SK-N-SH (cell line): ENCODE measurements at regions not wholly inside any gene's neighbourhood (a gene's known extent, or its start where the extent isn't known, plus 50 kb on each side); places are given as distances from the start of the nearest gene placed in this dataset.

Source experiments
- CTCF ChIA-PET: fragments of 300-600, 350-600 bp; formaldehyde crosslinking; extraction: SDS; loops from one replicate; lab custom pipeline; 2021; lab: Yijun Ruan, JAX
- POLR2A ChIA-PET: fragments of 350-600 bp; sonication (Branson Sonifier 250); formaldehyde crosslinking; extraction: SDS; loops from one replicate; lab custom pipeline; 2020; ENCODE audit warnings: antibody characterized with exemption, inconsistent platforms; lab: Yijun Ruan, JAX
- DNase-seq: peaks from one replicate; pipeline ENCODE4 v3.0.0; 2012
- H2AFZ ChIP-seq: fragments of 200-600 bp; sonication (generic); 2 replicates; pipeline ENCODE4 v1.8.1; 2016; ENCODE audit warnings: antibody characterized with exemption, mild to moderate bottlenecking, low read depth
- H3F3A ChIP-seq: fragments of 200-600 bp; sonication (generic); replicated peaks from 2 replicates; pipeline ENCODE3; 2016; ENCODE audit warnings: antibody characterized with exemption, mild to moderate bottlenecking; ENCODE audit not compliant: insufficient read depth
- H3K27ac ChIP-seq, 2 experiments: fragments of 200-500 bp in 1 of 2; fragments of 200-600 bp in 1 of 2; sonication (Bioruptor generic) in 1 of 2; sonication (generic), shearing (Covaris generic) in 1 of 2; 2 replicates each; pipeline versions ENCODE4 v1.5.1 to v1.6.1; 2014 to 2016; ENCODE audit warnings: low read depth in 2 of 2, inconsistent platforms in 1 of 2, low read length in 1 of 2, mild to moderate bottlenecking in 1 of 2, mixed read lengths in 1 of 2
- H3K27me3 ChIP-seq: fragments of 200-600 bp; sonication (generic), shearing (Covaris generic); 2 replicates; pipeline ENCODE4 v1.6.1; 2016; ENCODE audit warnings: mixed run types; ENCODE audit not compliant: insufficient read depth
- H3K36me3 ChIP-seq, 2 experiments: fragments of 200-500 bp in 1 of 2; fragments of 200-600 bp in 1 of 2; sonication (Bioruptor generic) in 1 of 2; sonication (generic) in 1 of 2; replicated peaks in 1 of 2; 2 replicates each; pipeline versions ENCODE3 to v1.5.1; 2014 to 2016; ENCODE audit warnings: low read length in 1 of 2, mild to moderate bottlenecking in 1 of 2; ENCODE audit not compliant: insufficient read depth in 2 of 2, control insufficient read depth in 1 of 2
- H3K4me1 ChIP-seq, 2 experiments: fragments of 200-500 bp in 1 of 2; fragments of 200-600 bp in 1 of 2; sonication (Bioruptor generic) in 1 of 2; sonication (generic), shearing (Covaris generic) in 1 of 2; 2 replicates each; pipeline versions ENCODE4 v1.5.1 to v1.6.1; 2014 to 2016; ENCODE audit warnings: low read depth in 1 of 2, low read length in 1 of 2, mixed run types in 1 of 2; ENCODE audit not compliant: insufficient read depth in 2 of 2, control insufficient read depth in 1 of 2
- H3K4me2 ChIP-seq: fragments of 200-600 bp; sonication (generic), shearing (Covaris generic); 2 replicates; pipeline ENCODE4 v1.6.1; 2017; ENCODE audit warnings: mixed run types
- H3K4me3 ChIP-seq, 2 experiments: fragments of 200-500 bp in 1 of 2; fragments of 200-600 bp in 1 of 2; sonication (Bioruptor generic) in 1 of 2; sonication (generic), shearing (Covaris generic) in 1 of 2; 2 replicates each; pipeline versions ENCODE4 v1.5.1 to v1.8.1; 2014 to 2016; ENCODE audit warnings: low read depth in 2 of 2, inconsistent platforms in 1 of 2, low read length in 1 of 2, mild to moderate bottlenecking in 1 of 2, mixed read lengths in 1 of 2, moderate library complexity in 1 of 2
- H3K79me2 ChIP-seq: fragments of 200-600 bp; sonication (generic); 2 replicates; pipeline ENCODE4 v1.8.1; 2017; ENCODE audit warnings: mild to moderate bottlenecking; ENCODE audit not compliant: insufficient read depth
- H3K9ac ChIP-seq: fragments of 200-600 bp; sonication (generic); 2 replicates; pipeline ENCODE4 v1.6.1; 2017; ENCODE audit warnings: mixed run types
- H3K9me2 ChIP-seq: fragments of 200-600 bp; sonication (generic); 2 replicates; pipeline ENCODE4 v1.6.1; 2017; ENCODE audit warnings: mixed run types
- H3K9me3 ChIP-seq: fragments of 200-600 bp; sonication (generic); 2 replicates; pipeline ENCODE4 v1.6.1; 2017; ENCODE audit warnings: mixed run types, mild to moderate bottlenecking, moderate library complexity
- H4K20me1 ChIP-seq: fragments of 200-600 bp; sonication (generic); 2 replicates; pipeline ENCODE4 v1.6.1; 2017; ENCODE audit warnings: mild to moderate bottlenecking, mixed run types; ENCODE audit not compliant: insufficient read depth
- EP300 ChIP-seq, 2 experiments: IDR thresholded peaks; 2 replicates each; pipeline versions ENCODE4 v1.4.0 to v1.6.1; 2012; ENCODE audit warnings: borderline replicate concordance in 1 of 2, low read depth in 1 of 2, low read length in 1 of 2
- EZH2phosphoT487 ChIP-seq: fragments of 200-600 bp; sonication (generic); IDR thresholded peaks from 2 replicates; pipeline ENCODE4 v1.6.1; 2017; ENCODE audit warnings: low read depth, mixed run types, mild to moderate bottlenecking, antibody characterized with exemption, moderate library complexity, borderline replicate concordance
- FOSL2 ChIP-seq: IDR thresholded peaks from 2 replicates; pipeline ENCODE4 v1.4.0; 2012; ENCODE audit warnings: low read depth, mild to moderate bottlenecking, moderate library complexity, borderline replicate concordance
- FOXJ3 ChIP-seq: sonication (generic); formaldehyde crosslinking; IDR thresholded peaks from 2 replicates; pipeline ENCODE4 v1.5.1; 2020; ENCODE audit warnings: mild to moderate bottlenecking, missing genetic modification reagents
- FOXM1 ChIP-seq: IDR thresholded peaks from 2 replicates; pipeline ENCODE4 v1.4.0; 2012; ENCODE audit warnings: low read depth, mild to moderate bottlenecking
- GABPA ChIP-seq: IDR thresholded peaks from 2 replicates; pipeline ENCODE4 v1.4.0; 2012; ENCODE audit warnings: low read depth, mild to moderate bottlenecking
- GATA2 ChIP-seq: sonication (generic); formaldehyde crosslinking; IDR thresholded peaks from 2 replicates; pipeline ENCODE4 v1.5.0; 2020; ENCODE audit warnings: mild to moderate bottlenecking, missing genetic modification reagents
- NRF1 ChIP-seq: IDR thresholded peaks from 2 replicates; pipeline ENCODE4 v1.6.1; 2012; ENCODE audit warnings: low read depth, mild to moderate bottlenecking, low read length
- RAD21 ChIP-seq: IDR thresholded peaks from 2 replicates; pipeline ENCODE4 v1.6.1; 2012; ENCODE audit warnings: mild to moderate bottlenecking, low read length
- RCOR1 ChIP-seq: fragments of 150-350 bp; IDR thresholded peaks from 2 replicates; pipeline ENCODE4 v1.6.1; 2017; ENCODE audit warnings: antibody characterized with exemption, low read length
- RFX5 ChIP-seq: IDR thresholded peaks from 2 replicates; pipeline ENCODE4 v1.6.1; 2012; ENCODE audit warnings: mild to moderate bottlenecking, improper control_type of control experiment, low read length
- SIN3A ChIP-seq: IDR thresholded peaks from 2 replicates; pipeline ENCODE4 v1.6.1; 2012; ENCODE audit warnings: low read depth, mild to moderate bottlenecking, low read length, moderate library complexity, borderline replicate concordance
- SMC3 ChIP-seq: IDR thresholded peaks from 2 replicates; pipeline ENCODE4 v1.6.1; 2012; ENCODE audit warnings: low read depth, low read length, improper control_type of control experiment
- TEAD4 ChIP-seq: IDR thresholded peaks from 2 replicates; pipeline ENCODE4 v1.4.0; 2012; ENCODE audit warnings: mild to moderate bottlenecking, borderline replicate concordance; ENCODE audit not compliant: insufficient read depth
- WGBS: methylation state at CpG from one replicate; pipeline ENCODE4 v1.1.6; 2017; ENCODE audit warnings: low lambda C conversion rate; 5-methylcytosine and 5-hydroxymethylcytosine counted together
- TF ChIP-seq, protein P1 (sequence below): IDR thresholded peaks from 2 replicates; pipeline ENCODE4 v1.4.0; 2012; ENCODE audit warnings: low read depth, borderline replicate concordance
- TF ChIP-seq, protein P2 (sequence below): IDR thresholded peaks from 2 replicates; pipeline ENCODE4 v1.4.0; 2012; ENCODE audit warnings: low read depth, borderline replicate concordance
- TF ChIP-seq, protein P3 (sequence below): IDR thresholded peaks from 2 replicates; pipeline ENCODE4 v1.6.1; 2012; ENCODE audit warnings: mild to moderate bottlenecking, low read depth, low read length, moderate library complexity
- TF ChIP-seq, protein P4 (sequence below): fragments of 150-350 bp; IDR thresholded peaks from 2 replicates; pipeline ENCODE4 v1.6.1; 2017; ENCODE audit warnings: antibody characterized with exemption, low read length, low read depth, borderline replicate concordance

DNA sequence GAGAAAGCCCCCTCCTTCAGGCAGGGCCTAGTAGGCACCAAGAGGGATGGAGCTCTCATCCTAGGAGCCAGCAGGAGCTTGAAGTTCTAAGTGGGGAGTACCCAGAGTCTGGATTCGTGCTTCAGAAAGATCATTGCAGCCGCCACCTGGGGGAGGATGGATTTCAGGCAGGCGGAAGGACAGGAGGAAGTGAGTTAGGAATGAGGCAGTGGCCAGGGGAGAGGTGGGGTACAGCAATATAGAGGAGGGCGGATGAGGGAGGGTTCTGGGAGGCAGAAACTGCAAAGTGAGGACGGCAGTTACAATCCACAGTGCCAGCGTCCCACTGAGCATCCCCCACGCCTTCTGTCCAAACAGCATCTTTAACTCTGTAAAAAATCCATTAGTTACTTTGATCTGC, 65.2 kb upstream of the LINGO1 start:
- Histone ChIP-seq H3K79me2 (no peaks in the 10 kb centered on the region), H3K36me3 (no peaks in the 10 kb centered on the region)
- TF ChIP-seq RCOR1 (no peak), EZH2phosphoT487 (no peak), NRF1 (no peak)
- TF ChIP-seq, all 33 proteins: peak for 0
- H3K9me2 ChIP-seq, result no peaks in the 10 kb centered on the region
- CTCF ChIA-PET, result no interaction called here
- no peak overlapping the region for H2AFZ ChIP-seq
- H3K4me3 ChIP-seq, result no peak overlapping the region
- H3K4me1 ChIP-seq, result peaks cover 0 to 8% of the 10 kb centered on the region in 2 experiments; a peak in 1 of 4 replicates
- peaks cover 37% of the 10 kb centered on the region; the same call in 1 of the 2 replicates for H3K27me3 ChIP-seq
- no peak overlapping the region for H3K9ac ChIP-seq
- no peak overlapping the region for H3K4me2 ChIP-seq
- no peaks in the 10 kb centered on the region for H4K20me1 ChIP-seq
- 67% methylated on average over 7 of the region's 7 CpGs for WGBS
- no peaks in the 10 kb centered on the region for H3F3A ChIP-seq
- H3K27ac ChIP-seq, result no peak overlapping the region
- DNase-seq, result no peak
- POLR2A ChIA-PET, result no interaction called here
- H3K9me3 ChIP-seq, result no peaks in the 10 kb centered on the region

DNA sequence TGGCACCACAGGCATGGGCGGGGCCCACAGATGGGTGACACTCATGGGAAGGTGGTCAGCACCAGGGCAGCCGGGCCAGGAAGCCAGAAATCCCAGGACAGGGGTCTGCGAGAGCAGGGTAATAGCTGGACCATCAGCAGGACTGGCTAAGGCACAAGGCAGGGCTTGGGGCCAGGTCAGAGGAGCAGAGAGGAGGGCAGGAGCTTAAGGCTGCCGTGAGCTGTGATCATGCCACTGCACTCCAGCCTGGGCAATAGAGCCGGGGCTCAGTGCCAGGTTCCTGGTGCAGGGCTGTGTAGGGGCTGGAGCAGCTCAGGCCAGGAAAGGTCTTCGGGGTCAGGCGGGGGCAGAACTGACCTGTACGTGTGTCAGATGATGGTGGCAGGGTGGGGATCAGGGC, 64.2 kb upstream of the LINGO1 start:
- Histone ChIP-seq H3K4me1 (peaks cover 0 to 8% of the 10 kb centered on the region in 2 experiments; a peak in 1 of 4 replicates), H3K9me3 (no peaks in the 10 kb centered on the region), H3K9ac (no peak overlapping the region), H3K27ac (no peak overlapping the region), H3K4me2 (no peak overlapping the region), H3K9me2 (no peaks in the 10 kb centered on the region), H4K20me1 (no peaks in the 10 kb centered on the region), H3K79me2 (no peaks in the 10 kb centered on the region), H3K27me3 (peaks cover 43% of the 10 kb centered on the region; the same call in 1 of the 2 replicates), H3K4me3 (no peak overlapping the region), H3F3A (no peaks in the 10 kb centered on the region), H3K36me3 (no peaks in the 10 kb centered on the region), H2AFZ (no peak overlapping the region)
- DNase-seq, result no peak
- 61% methylated on average over 7 of the region's 8 CpGs for WGBS
- no peak for TF ChIP-seq GABPA
- TF ChIP-seq FOSL2, result no peak
- no peak for TF ChIP-seq GATA2 (CRISPR knock-in tag)
- TF ChIP-seq, protein P1, sequence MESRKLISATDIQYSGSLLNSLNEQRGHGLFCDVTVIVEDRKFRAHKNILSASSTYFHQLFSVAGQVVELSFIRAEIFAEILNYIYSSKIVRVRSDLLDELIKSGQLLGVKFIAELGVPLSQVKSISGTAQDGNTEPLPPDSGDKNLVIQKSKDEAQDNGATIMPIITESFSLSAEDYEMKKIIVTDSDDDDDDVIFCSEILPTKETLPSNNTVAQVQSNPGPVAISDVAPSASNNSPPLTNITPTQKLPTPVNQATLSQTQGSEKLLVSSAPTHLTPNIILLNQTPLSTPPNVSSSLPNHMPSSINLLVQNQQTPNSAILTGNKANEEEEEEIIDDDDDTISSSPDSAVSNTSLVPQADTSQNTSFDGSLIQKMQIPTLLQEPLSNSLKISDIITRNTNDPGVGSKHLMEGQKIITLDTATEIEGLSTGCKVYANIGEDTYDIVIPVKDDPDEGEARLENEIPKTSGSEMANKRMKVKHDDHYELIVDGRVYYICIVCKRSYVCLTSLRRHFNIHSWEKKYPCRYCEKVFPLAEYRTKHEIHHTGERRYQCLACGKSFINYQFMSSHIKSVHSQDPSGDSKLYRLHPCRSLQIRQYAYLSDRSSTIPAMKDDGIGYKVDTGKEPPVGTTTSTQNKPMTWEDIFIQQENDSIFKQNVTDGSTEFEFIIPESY, result no peak
- TF ChIP-seq RAD21, result no peak
- TF ChIP-seq, protein P2, sequence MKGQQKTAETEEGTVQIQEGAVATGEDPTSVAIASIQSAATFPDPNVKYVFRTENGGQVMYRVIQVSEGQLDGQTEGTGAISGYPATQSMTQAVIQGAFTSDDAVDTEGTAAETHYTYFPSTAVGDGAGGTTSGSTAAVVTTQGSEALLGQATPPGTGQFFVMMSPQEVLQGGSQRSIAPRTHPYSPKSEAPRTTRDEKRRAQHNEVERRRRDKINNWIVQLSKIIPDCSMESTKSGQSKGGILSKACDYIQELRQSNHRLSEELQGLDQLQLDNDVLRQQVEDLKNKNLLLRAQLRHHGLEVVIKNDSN, result no peak
- no peak for TF ChIP-seq EP300 (IDR thresholded peaks at IDR 0.05; ENCODE audit: borderline replicate concordance in 1 of 2, low read depth in 1 of 2, low read length in 1 of 2)
- TF ChIP-seq RFX5, result no peak
- no peak for TF ChIP-seq TEAD4
- TF ChIP-seq SIN3A, result no peak
- TF ChIP-seq EZH2phosphoT487, result no peak
- TF ChIP-seq, protein P3, sequence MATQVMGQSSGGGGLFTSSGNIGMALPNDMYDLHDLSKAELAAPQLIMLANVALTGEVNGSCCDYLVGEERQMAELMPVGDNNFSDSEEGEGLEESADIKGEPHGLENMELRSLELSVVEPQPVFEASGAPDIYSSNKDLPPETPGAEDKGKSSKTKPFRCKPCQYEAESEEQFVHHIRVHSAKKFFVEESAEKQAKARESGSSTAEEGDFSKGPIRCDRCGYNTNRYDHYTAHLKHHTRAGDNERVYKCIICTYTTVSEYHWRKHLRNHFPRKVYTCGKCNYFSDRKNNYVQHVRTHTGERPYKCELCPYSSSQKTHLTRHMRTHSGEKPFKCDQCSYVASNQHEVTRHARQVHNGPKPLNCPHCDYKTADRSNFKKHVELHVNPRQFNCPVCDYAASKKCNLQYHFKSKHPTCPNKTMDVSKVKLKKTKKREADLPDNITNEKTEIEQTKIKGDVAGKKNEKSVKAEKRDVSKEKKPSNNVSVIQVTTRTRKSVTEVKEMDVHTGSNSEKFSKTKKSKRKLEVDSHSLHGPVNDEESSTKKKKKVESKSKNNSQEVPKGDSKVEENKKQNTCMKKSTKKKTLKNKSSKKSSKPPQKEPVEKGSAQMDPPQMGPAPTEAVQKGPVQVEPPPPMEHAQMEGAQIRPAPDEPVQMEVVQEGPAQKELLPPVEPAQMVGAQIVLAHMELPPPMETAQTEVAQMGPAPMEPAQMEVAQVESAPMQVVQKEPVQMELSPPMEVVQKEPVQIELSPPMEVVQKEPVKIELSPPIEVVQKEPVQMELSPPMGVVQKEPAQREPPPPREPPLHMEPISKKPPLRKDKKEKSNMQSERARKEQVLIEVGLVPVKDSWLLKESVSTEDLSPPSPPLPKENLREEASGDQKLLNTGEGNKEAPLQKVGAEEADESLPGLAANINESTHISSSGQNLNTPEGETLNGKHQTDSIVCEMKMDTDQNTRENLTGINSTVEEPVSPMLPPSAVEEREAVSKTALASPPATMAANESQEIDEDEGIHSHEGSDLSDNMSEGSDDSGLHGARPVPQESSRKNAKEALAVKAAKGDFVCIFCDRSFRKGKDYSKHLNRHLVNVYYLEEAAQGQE, result no peak
- TF ChIP-seq, protein P4, sequence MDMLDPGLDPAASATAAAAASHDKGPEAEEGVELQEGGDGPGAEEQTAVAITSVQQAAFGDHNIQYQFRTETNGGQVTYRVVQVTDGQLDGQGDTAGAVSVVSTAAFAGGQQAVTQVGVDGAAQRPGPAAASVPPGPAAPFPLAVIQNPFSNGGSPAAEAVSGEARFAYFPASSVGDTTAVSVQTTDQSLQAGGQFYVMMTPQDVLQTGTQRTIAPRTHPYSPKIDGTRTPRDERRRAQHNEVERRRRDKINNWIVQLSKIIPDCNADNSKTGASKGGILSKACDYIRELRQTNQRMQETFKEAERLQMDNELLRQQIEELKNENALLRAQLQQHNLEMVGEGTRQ, result no peak
- no peak for TF ChIP-seq FOXJ3 (CRISPR knock-in tag)
- TF ChIP-seq SMC3, result no peak
- no peak for TF ChIP-seq FOXM1
- POLR2A ChIA-PET, result no interaction called here
- CTCF ChIA-PET, result interaction anchor here (1.0 kb wide), 1 partner anchor 124 kb away, joined by 7 read pairs; no protein-coding TSS in a partner anchor
